HT-29 (cell line): ENCODE measurements at regions not wholly inside any gene's neighbourhood (a gene's known extent, or its start where the extent isn't known, plus 50 kb on each side); places are given as distances from the start of the nearest gene placed in this dataset.

Source experiments
- DNase-seq: peaks from one replicate; pipeline ENCODE4 v3.0.0-alpha.2; 2015; ENCODE audit warnings: low spot score

- DNase-seq: no peak
Measured at GRCh38 chr5:74426506-74426905, 214.0 kb downstream of the ENC1 start.

GRCh38 chr5:74424162-74424868, 216.2 kb downstream of the ENC1 start:
- no peak for DNase-seq

- no peak for DNase-seq
Measured at GRCh38 chr5:74423383-74423782, 217.1 kb downstream of the ENC1 start.

GRCh38 chr5:74422671-74423070, 217.9 kb downstream of the ENC1 start:
- DNase-seq: no peak

- DNase-seq: no peak
Measured at GRCh38 chr5:74422030-74422429, 218.5 kb downstream of the ENC1 start.

GRCh38 chr5:74421377-74421776, 219.2 kb downstream of the ENC1 start:
- no peak for DNase-seq

GRCh38 chr5:74420947-74421346, 219.6 kb downstream of the ENC1 start:
- no peak for DNase-seq

GRCh38 chr5:74420220-74420619, 220.3 kb downstream of the ENC1 start:
- no peak for DNase-seq

- DNase-seq: no peak
Measured at GRCh38 chr5:74419468-74419867, 221.1 kb downstream of the ENC1 start.

- DNase-seq: peak; percentile 81
Measured at GRCh38 chr5:74418709-74419108, 221.8 kb downstream of the ENC1 start.

- DNase-seq: no peak
Measured at GRCh38 chr5:74418261-74418660, 222.3 kb downstream of the ENC1 start.

GRCh38 chr5:74415695-74416102, 224.8 kb downstream of the ENC1 start:
- peak; percentile 73 for DNase-seq

- no peak for DNase-seq
Measured at GRCh38 chr5:74414228-74414627, 226.3 kb downstream of the ENC1 start.

GRCh38 chr5:74413403-74414048, 227.0 kb downstream of the ENC1 start:
- DNase-seq: no peak

GRCh38 chr5:74412066-74412465, 228.5 kb downstream of the ENC1 start:
- no peak for DNase-seq

- DNase-seq: no peak
Measured at GRCh38 chr5:74409712-74410111, 230.8 kb downstream of the ENC1 start.

GRCh38 chr5:74409166-74409706, 231.3 kb downstream of the ENC1 start:
- no peak for DNase-seq

GRCh38 chr5:74408150-74409043, 232.1 kb downstream of the ENC1 start:
- peak; percentile 89 for DNase-seq

GRCh38 chr5:74407701-74408100, 232.8 kb downstream of the ENC1 start:
- no peak for DNase-seq

- no peak for DNase-seq
Measured at GRCh38 chr5:74406844-74407243, 233.7 kb downstream of the ENC1 start.

GRCh38 chr5:74405593-74405992, 234.9 kb downstream of the ENC1 start:
- DNase-seq: no peak
